ENCODE measurements at regions not wholly inside any gene's neighbourhood (a gene's known extent, or its start where the extent isn't known, plus 50 kb on each side); places are given as distances from the start of the nearest gene placed in this dataset.
A peak's percentile ranks its signal among the peaks of the same experiment; 100 is the strongest.
"Not testable (repeated sequence)": the region's sequence is repeated elsewhere in the genome, so short reads cannot be mapped to it uniquely, and the experiment has no call there.

DNA sequence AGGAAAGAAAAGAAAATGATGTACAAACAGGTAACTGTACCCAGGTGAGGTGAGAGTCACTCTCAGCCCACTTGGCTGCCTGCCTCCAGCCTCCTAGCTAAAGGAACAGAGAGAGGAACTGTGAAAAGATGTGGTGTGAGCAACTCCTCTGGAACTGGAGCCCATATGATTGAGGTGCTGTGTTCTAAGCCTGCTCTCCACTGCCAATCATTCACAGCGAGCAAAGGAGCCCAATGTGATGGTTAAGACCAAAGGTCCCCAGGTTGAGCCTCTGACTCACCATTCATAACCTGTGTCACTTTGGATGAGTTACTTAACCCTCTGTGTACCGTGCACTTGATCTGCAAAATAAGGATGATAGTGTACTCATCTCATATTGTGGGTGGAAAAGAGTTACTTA is 868.1 kb upstream of the AUTS2 start:
- DNase-seq = no peak

DNA sequence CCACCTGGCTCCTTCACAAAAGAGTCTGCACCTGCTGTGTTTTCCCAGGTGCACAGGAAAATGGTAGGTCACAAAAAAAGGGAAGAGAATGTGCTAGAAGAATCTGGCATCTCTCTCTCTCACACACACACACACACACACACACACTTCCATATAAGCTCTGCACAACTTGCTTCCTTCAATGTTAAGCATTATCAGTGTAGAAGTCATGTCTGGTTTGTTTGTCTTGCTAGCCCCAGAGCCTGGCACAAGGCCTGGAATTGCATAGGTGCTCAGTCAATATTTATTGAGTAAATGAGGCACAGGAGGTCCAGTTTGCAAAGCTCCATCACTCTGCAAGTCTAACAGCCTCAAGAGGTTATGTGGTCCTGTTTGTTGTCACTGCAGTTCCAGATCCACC is 867.3 kb upstream of the AUTS2 start:
- peak; percentile 72 for DNase-seq

DNA sequence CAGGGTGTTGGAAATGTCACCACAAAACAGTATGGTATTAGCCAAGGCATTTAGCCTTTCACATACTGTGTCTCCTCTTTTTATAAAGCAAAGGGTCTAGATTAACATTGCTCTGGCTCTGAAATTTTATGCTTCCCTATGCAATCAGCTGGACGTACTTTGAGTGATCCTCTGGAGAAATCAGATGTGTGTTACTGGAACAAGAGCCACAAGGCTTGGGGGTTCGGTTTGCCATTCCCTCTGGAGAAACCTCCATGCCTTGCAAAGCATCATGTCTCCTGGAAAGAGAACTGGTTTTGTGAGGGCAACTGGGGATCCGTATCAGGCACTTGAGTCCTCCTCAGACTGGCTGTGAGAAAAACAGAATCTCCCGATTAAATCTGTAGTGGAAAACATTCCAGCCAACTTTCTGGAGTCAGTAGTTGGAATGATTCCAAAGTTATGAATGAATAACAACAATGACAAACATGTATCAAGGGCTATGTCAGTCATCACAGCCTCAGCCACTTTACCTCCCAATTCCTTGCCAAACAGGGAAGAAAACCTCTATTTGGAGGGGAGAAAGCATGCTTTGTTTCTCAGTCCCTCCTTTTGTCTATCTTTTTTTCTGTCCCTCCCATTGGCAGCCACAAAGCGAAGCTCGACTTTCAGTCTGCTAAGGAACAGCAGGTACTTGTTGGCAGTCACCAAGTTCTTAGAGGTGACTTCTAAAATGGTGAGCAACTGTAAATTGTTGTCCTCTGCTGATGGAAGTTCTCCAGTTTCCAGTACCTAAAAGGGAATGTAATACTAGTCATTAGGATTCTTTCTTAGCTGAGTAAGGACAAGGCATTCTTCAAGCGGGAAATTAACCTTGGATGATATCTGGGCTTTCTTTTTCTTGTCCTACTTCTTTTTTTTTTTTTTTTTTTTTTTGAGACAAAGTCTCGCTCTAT is 864.8 kb upstream of the AUTS2 start:
- DNase-seq = no peak

DNA sequence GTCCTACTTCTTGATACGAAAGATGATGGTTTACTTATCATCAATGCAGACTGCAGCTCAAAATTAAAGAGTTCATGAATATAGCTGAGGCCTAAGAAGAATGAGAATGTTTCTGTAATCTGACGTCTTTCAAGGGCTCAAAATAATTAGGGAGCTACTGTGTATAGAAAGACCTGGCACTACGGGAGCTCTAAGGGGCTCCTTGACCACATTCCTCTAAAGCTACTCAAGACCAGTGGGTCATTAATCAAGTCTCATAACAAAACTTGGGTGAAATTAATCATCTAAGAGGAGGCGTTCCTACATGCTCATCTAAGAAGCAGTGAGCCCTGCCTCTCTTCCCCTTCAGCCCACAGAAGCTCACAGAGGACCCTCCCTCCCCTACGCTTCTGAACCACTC is 863.8 kb upstream of the AUTS2 start:
- no peak for DNase-seq

DNA sequence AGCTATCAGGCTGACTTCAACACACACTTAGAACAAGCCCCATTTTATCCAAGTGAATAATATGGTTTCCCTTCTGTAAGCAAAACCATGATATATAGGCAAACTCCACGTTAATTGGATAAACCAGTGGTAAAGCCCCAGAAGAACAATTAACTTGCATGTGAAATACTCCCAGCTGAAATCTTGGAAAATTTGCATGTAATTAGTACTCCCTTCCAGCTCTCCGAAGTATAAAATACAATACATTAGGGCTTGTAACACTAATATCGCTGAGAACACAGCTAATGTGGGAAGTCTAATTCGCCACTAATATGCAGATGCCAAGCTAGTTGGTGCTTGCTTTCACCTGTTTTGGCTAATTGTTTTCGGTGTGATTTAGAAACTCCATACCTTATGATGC is 859.0 kb upstream of the AUTS2 start:
- DNase-seq = no peak

DNA sequence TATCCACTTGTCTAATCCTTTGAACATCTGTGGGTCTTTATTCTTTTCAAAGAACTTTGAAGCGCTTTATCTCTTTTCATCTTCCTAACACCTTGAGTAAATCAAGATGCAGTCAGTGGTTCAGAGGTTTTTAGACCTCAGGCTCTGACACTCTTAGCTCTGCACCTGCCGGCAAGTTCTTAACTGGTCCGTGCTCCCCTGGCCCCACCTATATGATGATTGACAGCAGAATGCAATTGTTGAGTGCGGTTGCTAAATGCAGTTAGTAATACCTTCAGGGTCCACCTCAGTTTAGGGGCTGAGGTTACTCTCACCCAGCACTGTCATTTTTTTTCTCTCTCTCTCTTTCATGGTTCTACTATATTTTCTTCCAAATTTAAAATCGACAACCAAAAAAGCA is 854.2 kb upstream of the AUTS2 start:
- DNase-seq = no peak

DNA sequence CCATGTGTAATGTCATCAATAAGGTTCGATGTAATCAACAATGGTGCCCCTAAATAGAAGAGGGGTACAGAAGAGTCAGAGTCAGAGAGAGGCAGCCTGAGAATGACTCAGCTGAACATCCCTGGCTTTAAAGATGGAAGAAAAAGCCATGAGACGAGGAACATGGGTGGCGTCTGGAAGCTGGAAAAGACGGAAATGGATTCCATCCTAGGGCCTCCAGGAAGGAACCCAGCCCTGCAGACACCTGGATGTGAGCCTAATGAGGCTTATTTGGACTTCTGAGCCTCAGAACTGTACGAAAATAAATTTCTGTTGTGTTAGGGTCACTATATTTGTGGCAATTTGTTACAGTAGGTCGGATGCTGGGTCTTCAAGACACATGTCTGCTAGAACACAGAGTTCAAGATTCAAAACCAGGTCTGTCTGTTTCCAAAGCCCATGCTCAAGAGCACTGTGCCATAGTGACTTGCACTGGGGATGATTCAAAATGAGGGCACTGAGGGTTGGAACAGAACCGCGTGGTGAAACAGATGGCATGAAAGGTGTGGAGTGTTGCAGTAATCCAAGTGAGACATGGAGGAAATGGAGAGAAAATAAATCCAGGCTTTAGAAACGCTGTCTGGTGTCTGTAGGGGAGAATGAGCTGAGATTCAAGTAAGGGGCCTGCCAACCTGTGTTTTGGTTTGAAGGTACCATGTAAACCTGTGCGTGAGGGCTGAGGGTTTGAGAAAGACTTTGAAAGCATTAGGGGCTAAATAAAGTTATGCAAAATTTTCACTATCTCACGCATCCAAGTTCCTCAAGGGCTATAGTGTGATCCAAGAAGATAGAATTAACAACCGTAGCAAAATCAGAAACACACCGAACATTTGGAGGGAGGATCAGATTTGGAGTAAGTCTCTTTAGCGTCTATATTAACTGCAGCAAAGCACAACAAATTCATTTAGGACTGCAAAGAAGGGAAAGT is 849.1 kb upstream of the AUTS2 start:
- no peak for DNase-seq

DNA sequence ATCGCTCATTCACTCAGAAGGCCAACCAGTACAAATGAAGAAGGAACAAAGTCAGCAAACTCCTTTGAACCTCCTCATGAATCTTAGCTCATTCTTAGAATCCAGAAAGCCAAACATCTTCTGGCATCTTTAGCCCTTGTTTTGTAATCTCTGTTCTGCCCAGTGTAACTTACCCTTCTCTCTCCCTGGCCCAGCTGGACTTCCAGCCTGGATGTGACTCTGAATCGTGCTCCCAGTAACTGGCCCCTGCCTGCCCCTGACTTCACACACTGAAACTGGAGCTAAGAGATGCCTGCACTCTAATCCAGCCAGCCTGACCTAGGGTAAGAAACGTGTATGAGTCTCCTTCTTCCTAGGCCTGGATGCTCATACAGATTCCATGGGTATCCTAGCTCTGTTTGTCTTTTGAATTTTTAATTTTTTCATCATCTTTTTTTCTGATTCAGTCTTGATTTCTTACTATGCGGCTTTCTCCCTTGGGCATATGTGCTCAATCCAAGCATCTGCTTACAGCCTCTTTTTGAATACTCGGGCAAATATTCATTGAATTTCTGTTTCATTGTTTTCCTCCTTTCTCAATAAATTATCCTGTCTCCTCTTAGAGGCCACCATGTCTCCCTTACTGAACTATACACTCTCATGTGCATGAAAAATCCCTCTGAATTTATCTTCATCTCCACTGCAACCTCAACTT is 845.6 kb upstream of the AUTS2 start:
- DNase-seq = no peak

DNA sequence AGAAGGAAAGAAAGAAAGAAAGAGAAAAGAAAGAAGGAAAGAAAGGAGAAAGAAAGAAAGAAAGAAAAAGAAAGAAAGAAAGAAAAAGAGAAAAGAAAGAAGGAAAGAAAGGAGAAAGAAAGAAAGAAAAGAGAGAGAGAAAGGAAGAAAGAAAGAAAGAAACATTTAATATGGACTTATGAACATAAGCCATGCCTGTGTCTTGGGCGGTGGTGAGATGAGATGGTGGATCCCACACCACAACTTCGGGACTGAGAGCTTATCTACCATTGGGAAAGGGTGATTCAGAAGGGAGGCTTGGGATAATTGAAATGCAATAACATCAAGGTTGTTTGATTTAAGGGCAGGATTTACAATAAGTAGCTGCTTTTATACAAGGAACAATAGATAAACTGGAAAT is 843.9 kb upstream of the AUTS2 start:
- DNase-seq = no peak

DNA sequence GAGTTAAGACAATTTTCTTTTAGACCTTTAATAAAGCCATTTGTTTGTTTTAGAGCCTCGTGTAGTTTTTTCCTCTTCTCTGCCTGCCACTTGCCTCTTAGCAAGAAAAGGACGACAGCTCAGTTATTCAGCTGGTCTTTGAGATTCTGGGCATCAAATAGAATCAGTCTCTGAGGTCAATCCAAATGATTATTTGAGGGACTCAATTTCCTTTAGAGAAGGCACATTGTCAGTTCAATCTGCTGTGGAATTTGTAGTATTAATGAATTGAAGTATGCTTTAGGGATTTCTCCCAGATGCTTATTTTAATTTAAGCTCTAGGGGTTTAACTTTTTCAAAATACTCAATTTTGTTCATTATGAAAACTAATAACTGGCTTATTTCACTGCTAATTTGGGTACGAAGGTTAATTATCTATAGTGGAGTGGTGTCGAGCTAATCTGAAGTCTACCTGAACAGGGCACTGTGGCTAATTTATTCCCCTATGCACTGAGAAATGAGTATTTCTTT is 841.2 kb upstream of the AUTS2 start:
- no peak for DNase-seq

DNA sequence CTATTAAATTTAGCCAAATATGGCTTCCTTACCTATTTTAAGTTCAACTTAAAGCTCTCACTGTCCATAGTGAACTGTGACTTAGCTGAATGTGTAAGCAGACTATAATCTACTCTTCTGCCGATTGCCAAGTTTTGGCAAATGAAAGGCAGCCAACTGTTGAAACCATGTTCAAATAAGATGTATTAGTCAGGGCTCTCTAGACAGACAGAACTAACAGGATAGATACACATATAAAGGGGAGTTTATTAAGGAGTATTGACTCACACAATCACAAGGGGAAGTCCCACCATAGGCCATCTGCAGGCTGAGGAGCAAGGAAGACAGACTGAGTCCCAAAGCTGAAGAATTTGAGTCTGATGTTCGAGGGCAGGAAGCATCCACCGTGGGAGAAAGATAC is 837.7 kb upstream of the AUTS2 start:
- DNase-seq = no peak

DNA sequence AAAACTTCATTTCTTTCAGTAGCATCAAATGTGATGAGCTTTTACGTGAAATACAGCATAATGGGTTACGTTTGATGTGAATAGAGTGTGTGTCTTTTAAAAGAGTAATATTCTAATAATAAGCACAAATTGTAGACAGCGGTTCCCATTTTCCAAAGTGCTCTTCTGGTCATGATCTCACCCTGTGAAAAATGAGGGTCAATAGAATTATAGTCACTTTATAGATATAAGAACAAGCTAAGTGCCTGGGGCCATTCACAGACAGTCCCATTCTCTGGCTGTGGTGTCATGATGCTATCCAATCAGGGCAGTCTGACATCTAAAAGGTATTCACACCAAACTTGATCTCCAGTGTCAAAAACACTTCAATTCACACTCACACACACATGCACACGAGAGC is 830.8 kb upstream of the AUTS2 start:
- no peak for DNase-seq

DNA sequence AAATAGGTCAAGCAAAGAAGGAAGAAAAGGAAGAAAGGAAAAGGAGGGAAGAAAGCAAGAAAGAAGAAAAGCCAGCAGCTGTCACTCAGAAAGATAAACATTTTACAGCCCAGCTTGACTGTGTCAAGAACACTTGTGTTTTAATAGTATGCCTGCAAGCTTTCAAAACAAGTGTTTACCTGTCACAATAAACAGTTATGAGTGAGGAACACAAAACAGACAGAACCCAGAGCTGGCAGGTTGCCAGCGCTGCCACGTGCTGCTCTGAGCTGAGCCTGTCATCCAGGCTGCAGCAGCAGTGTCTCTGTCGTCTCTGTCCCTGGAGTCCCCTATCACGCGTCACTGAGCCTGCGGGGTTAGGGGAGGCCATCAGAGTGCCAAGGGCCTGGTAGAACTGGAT is 827.6 kb upstream of the AUTS2 start:
- DNase-seq = peak; percentile 76

DNA sequence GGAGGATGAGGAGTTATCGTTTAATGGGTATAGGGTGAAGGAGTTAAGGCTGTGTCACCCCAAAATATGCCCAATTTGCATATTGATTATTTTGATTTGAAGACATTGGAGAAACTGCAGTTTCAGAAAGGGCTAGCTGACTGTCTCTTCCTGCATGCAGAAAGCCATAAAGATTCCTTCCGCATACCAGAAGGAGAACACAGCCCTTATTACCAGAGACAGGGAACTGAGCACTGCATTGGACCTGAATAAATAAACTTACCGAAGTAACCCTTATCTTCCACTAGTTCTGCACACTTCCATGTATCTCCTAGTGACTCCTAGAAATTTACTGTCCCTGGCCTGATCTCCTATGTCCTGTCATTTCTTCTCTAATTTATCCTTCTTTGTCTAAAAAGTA is 821.9 kb upstream of the AUTS2 start:
- no peak for DNase-seq

DNA sequence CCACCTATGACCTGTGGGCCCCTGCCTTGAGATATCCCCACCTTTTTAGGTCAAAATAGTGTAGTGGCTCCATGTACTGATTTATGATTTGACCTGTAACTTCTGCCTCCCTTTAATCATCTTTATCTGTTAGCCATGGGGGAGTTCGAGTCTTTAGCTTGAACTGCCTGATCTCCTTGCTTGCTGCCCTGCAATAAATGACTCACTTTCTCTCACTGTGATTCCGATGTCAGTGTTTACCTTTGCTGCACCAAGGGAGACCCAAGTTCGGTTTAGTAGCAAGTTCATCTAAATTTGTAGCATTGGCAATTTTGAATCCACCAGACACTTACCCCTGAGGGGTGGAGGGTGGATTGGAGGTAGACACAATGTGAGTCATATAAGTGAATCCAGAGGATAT is 814.6 kb upstream of the AUTS2 start:
- no peak for DNase-seq

DNA sequence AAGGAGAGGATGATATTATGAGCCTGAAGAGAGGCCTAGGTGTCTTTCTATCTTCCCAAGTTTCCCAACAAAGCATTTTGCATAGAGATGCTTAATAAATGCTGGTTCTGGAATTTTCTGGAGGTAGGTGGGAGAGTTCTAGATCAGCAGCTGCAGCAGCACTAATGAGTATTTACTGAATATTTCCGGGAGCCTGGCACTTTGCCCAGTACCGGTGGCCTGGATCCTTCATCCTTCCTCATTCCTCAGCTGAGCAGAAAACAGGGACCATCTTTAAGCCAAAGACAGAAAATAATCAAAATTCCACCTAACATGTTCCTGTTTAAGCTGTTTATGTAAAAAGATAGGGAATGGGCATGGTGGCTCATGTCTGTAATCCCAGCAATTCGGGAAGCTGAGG is 813.2 kb upstream of the AUTS2 start:
- DNase-seq = no peak

DNA sequence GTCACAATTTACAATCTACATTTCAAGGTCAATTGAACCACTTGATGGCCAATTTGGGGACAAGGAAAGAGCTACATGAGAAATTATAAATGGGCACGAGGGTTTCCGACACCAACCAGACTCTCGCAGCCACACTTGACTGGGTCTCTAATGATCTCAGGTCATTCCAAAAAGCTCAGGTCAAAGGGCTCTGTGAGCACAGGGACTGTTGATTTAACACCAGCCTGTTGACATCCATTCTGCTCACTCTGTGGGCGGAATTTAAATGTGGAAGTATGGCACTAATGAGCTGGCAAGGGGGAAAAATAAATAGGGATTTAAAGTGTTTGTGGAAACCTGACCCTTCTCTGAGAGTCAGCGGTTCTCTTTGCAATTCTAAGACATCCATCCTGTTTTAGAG is 810.7 kb upstream of the AUTS2 start:
- DNase-seq = peak; percentile 74

DNA sequence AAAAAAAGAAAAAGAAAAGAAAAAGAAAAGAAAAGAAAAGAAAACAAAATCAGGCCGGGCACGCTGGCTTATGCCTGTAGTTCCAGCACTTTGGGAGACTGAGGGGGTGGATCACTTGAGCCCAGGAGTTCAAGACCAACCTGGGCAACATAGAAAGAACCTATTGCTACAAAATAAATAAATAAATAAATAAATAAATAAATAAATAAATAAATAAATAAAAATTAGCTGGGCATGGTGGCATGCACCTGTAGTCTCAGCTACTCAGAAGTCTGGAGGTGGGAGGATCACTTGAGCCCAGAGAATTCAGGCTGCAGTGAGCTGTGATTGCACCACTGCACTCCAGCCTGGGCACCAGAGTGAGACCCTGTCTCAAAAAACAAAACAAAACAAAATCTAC is 809.7 kb upstream of the AUTS2 start:
- not testable (repeated sequence) for DNase-seq

DNA sequence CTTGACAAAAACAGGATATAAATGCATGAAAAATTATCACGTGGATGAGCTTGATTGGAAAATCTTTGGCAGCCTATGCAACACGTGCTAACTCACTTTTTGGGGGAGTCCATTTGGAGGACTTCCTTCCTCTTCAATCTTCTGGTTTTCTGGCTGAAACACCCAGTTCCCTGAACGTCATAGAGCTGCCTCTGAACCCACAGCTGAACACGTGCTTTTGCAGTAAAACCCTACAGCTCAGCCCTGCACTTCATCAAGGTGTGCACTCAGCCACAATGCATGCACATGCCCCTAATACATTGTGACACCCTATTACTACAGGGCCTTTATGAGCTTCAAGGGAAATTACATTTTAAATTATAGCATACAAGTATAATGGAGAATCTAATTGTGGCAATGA is 808.7 kb upstream of the AUTS2 start:
- DNase-seq = no peak

DNA sequence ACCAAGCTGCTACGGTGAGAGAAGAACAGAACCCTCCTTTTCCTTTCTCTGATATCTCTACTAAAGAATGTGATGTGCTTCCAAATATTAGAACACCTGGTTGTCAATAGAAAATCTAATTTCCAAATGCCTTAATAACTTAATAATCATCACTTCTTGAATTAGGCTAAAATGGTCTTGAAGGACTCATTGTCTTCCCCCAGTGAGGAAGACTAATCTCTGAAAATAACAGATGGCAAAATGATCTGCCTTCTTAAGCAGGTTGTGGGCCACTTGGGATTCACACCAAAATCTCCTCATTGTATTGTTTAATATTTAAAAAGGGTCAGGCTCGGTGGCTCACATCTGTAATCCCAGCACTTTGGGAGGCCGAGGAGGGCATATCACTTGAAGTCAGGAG is 805.9 kb upstream of the AUTS2 start:
- no peak for DNase-seq

DNA sequence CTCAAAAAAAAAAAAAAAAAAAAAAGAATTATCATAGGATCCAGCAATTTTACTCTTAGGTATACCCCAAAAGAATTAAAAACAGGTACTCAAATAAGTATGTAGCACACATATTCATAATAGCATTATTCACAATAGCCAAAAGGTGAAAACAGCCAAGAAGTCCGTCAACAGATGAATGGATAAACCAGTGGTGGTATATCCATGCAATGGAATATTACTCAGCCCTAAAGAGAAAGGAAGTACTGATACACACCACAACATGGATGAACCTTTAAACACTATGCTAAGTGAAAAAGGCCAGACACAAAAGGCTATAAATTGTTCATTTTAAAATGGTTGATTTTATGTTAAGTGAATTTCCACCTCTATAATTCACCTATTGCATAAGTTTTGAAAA is 804.8 kb upstream of the AUTS2 start:
- DNase-seq = no peak

DNA sequence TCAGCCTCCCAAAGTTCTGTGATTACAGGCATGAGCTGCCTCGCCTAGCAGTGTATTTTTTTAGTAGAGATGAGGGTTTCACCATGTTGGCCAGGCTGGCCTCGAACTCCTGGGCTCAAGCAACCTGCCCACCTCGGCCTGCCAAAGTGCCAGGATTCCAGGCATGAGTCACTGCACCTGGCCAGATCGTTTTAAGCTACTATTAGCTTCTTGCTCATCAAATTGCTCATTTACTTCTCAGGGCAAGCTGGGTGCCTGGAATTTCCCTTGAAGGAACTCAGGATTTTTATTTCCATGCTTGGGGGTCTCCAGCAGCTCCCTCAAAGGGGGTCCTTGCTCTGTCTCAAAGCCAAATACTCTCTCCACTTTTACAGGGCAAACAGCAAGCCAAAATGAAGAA is 798.0 kb upstream of the AUTS2 start:
- no peak for DNase-seq

DNA sequence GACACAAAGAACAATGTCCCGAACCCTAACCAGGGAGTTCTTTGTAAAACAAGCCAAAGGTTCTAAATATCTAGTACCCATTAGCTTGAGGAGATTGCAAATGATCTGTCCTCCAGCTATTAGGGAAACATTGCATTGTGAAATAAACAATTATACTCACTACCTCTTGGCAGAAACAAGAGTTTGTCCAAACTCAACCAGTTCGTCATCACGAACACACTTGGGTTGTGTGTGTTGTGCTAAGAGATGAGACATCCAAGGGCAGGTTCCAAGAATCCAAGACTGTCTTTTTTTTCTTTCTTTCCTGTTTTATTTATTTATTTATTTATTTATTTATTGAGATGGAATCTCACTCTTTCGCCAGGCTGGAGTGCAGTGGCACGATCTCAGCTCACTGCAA is 793.1 kb upstream of the AUTS2 start:
- no peak for DNase-seq

All from NCI-H510A treated with DMSO at 0.1 percent for 48 hours (cell line).